Hepatocyte (in vitro differentiated cells): ENCODE measurements at regions not wholly inside any gene's neighbourhood (a gene's known extent, or its start where the extent isn't known, plus 50 kb on each side); places are given as distances from the start of the nearest gene placed in this dataset.

Experiments used
- DNase-seq: peaks from one replicate; pipeline ENCODE4 v3.0.0-alpha.2; 2016; ENCODE audit warnings: low spot score
- H2AFZ ChIP-seq: fragments of 200-600 bp; sonication (generic); 2 replicates; pipeline ENCODE4 v1.6.0; 2016; ENCODE audit warnings: antibody characterized with exemption, mild to moderate bottlenecking
- H3K27ac ChIP-seq: fragments of 200-600 bp; sonication (generic); 2 replicates; pipeline ENCODE4 v1.5.1; 2016; ENCODE audit warnings: mild to moderate bottlenecking
- H3K27me3 ChIP-seq: fragments of 200-600 bp; sonication (generic); 2 replicates; pipeline ENCODE4 v1.6.1; 2016
- H3K36me3 ChIP-seq: fragments of 200-600 bp; sonication (generic); replicated peaks from 2 replicates; pipeline ENCODE4 v1.5.1; 2016; ENCODE audit warnings: low read depth; ENCODE audit not compliant: insufficient read depth
- H3K4me1 ChIP-seq: fragments of 200-600 bp; sonication (generic); 2 replicates; pipeline ENCODE4 v1.5.1; 2016; ENCODE audit warnings: mild to moderate bottlenecking, moderate library complexity; ENCODE audit not compliant: insufficient read depth
- H3K4me2 ChIP-seq: fragments of 200-600 bp; sonication (generic); 2 replicates; pipeline ENCODE4 v1.6.0; 2016
- H3K4me3 ChIP-seq: fragments of 200-600 bp; sonication (generic); 2 replicates; pipeline ENCODE4 v1.5.1; 2016; ENCODE audit warnings: mild to moderate bottlenecking
- H3K79me2 ChIP-seq: fragments of 200-600 bp; sonication (generic); 2 replicates; pipeline ENCODE4 v1.6.0; 2017; ENCODE audit warnings: mild to moderate bottlenecking
- H3K9me2 ChIP-seq: fragments of 200-600 bp; sonication (generic); replicated peaks from 2 replicates; pipeline ENCODE4 v1.6.0; 2017; ENCODE audit warnings: mild to moderate bottlenecking; ENCODE audit not compliant: insufficient read depth
- H3K9me3 ChIP-seq: fragments of 200-600 bp; sonication (generic); 2 replicates; pipeline ENCODE4 v1.5.1; 2016; ENCODE audit warnings: low read depth, mild to moderate bottlenecking
- H4K20me1 ChIP-seq: fragments of 200-600 bp; sonication (generic); 2 replicates; pipeline ENCODE4 v1.6.0; 2016; ENCODE audit warnings: mild to moderate bottlenecking; ENCODE audit not compliant: insufficient read depth, poor library complexity, severe bottlenecking
- EZH2 ChIP-seq: fragments of 200-600 bp; sonication (generic); IDR thresholded peaks from 2 replicates; pipeline ENCODE4 v1.6.1; 2016; ENCODE audit warnings: antibody characterized with exemption, mild to moderate bottlenecking, borderline replicate concordance
- EZH2phosphoT487 ChIP-seq: fragments of 200-600 bp; sonication (generic); IDR thresholded peaks from one replicate; pipeline ENCODE4 v1.6.1; 2018; ENCODE audit warnings: antibody characterized with exemption, mild to moderate bottlenecking, low read depth, moderate library complexity; ENCODE audit not compliant: unreplicated experiment, severe bottlenecking
- WGBS: methylation state at CpG from one replicate; pipeline ENCODE4 v1.1.6; 2016; ENCODE audit warnings: low lambda C conversion rate; ENCODE audit errors: missing lambda C conversion rate; 5-methylcytosine and 5-hydroxymethylcytosine counted together
- TF ChIP-seq, protein P1 (sequence below): fragments of 200-600 bp; sonication (generic); IDR thresholded peaks from 2 replicates; pipeline ENCODE4 v1.5.1; 2016; ENCODE audit warnings: antibody characterized with exemption, mild to moderate bottlenecking; ENCODE audit not compliant: poor library complexity

DNA sequence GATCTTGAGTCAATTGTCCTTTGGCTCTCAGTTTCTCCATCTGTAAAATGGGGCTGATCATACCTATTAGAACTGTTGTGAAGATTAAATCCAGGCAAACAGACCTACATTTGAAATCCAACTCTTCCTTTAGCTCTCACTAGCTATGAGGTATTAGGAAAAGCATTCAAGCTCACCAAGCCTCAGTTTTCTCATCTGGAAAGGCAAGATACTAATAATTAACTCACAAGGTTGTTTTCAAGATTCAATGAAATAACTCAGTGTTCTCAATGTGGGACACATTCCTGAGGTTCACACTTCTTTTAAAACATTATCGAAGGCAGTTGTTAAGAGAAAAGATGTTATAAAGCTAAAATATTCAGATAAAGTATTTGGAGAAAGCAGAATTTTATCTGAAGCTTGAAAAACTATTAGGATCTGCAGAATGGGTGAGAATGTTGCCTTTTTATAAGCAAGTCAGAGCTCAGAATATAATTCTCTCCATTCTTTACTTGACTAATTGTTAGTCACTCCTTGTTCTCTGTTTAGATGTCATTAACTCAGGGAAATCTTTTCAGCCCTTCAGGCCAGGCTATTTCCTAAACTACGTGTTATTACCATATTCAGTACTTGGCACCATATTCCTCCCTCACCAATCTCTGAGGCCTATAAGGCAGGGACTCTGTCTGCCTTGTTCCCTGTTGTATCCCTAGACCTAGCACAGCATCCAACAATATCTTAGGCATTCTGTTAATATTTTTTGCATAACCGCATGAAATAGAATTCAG lies 72.0 kb upstream of the VAV3 start:
- H3K4me2 ChIP-seq = no peak overlapping the region
- H3K4me3 ChIP-seq = no peak overlapping the region
- H3K4me1 ChIP-seq = peaks cover 9% of the 10 kb centered on the region
- DNase-seq = no peak
- no peaks in the 10 kb centered on the region for H3K9me3 ChIP-seq
- peaks cover 30% of the 10 kb centered on the region for H3K27me3 ChIP-seq
- H3K9me2 ChIP-seq = no peaks in the 10 kb centered on the region
- no peaks in the 10 kb centered on the region for H3K79me2 ChIP-seq
- no peak overlapping the region for H3K27ac ChIP-seq
- H2AFZ ChIP-seq = no peak overlapping the region
- no peaks in the 10 kb centered on the region for H4K20me1 ChIP-seq
- H3K36me3 ChIP-seq = no peaks in the 10 kb centered on the region
- TF ChIP-seq, protein P1, sequence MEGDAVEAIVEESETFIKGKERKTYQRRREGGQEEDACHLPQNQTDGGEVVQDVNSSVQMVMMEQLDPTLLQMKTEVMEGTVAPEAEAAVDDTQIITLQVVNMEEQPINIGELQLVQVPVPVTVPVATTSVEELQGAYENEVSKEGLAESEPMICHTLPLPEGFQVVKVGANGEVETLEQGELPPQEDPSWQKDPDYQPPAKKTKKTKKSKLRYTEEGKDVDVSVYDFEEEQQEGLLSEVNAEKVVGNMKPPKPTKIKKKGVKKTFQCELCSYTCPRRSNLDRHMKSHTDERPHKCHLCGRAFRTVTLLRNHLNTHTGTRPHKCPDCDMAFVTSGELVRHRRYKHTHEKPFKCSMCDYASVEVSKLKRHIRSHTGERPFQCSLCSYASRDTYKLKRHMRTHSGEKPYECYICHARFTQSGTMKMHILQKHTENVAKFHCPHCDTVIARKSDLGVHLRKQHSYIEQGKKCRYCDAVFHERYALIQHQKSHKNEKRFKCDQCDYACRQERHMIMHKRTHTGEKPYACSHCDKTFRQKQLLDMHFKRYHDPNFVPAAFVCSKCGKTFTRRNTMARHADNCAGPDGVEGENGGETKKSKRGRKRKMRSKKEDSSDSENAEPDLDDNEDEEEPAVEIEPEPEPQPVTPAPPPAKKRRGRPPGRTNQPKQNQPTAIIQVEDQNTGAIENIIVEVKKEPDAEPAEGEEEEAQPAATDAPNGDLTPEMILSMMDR = no peak
- TF ChIP-seq EZH2phosphoT487 (no peak), EZH2 (no peak)
- 96% methylated on average over 3 of the region's 3 CpGs for WGBS

DNA sequence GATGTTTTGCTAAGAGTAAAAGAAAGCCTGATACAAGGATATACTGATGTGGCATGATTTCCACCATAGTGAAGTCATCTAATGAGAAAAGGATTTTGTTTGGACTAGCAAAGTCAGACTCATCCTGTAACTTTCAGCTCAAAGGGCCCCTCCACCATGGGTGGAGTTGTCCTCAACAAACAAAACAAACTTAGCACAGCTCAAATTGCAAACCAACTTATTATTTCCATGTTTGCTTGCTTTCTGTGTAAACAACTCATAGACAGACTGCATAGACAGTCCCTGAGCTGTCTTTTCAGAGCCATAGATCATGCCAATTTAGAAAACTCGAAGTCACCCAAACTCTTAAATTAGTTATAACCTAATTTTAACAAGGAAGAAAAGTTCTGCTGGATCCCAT lies 69.4 kb upstream of the VAV3 start:
- no peaks in the 10 kb centered on the region for H3K79me2 ChIP-seq
- DNase-seq = peak; percentile 16
- H3K27ac ChIP-seq = peak overlapping the region; percentile 26
- no peak overlapping the region for H3K4me3 ChIP-seq
- H4K20me1 ChIP-seq = no peaks in the 10 kb centered on the region
- no peaks in the 10 kb centered on the region for H3K9me3 ChIP-seq
- no peak overlapping the region for H2AFZ ChIP-seq
- no peaks in the 10 kb centered on the region for H3K4me1 ChIP-seq
- peaks cover 35% of the 10 kb centered on the region for H3K27me3 ChIP-seq
- TF ChIP-seq EZH2phosphoT487 (no peak), EZH2 (no peak)
- TF ChIP-seq, protein P1 = no peak
- H3K9me2 ChIP-seq = no peaks in the 10 kb centered on the region
- no peaks in the 10 kb centered on the region for H3K36me3 ChIP-seq
- WGBS = 57% methylated on average over 1 of the region's 1 CpG
- H3K4me2 ChIP-seq = no peak overlapping the region

DNA sequence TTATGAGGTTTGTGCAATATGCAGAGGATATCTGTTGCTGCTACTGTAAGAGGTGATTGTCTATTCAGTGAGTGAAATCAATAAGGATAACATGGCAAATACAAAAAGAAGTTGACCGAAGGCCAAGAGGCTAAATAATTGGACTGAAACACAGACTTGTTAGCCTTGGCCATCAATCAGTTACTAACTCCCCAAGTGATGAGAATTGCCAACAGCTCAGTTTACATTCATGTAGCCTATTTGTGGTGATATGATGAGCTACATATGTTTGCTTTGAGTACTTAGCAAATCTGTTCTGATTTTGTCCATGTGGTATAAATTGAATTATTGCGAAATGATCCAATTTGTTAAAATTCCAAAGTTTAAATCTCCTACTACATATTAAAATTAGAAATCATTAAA lies 68.6 kb upstream of the VAV3 start:
- H3K9me2 ChIP-seq = no peaks in the 10 kb centered on the region
- no peak for TF ChIP-seq EZH2
- TF ChIP-seq, protein P1 = no peak
- TF ChIP-seq EZH2phosphoT487 = no peak
- no peak overlapping the region for H3K4me2 ChIP-seq

More for the DNA sequence above, 68.6 kb upstream of the VAV3 start:
- Histone ChIP-seq H2AFZ (no peak overlapping the region), H3K27ac (no peak overlapping the region), H3K36me3 (no peaks in the 10 kb centered on the region), H3K4me1 (no peaks in the 10 kb centered on the region), H3K27me3 (peaks cover 34% of the 10 kb centered on the region), H4K20me1 (no peaks in the 10 kb centered on the region), H3K9me3 (no peaks in the 10 kb centered on the region), H3K79me2 (no peaks in the 10 kb centered on the region), H3K4me3 (no peak overlapping the region)
- DNase-seq = no peak
- 100% methylated on average over 2 of the region's 2 CpGs for WGBS
